NCI-H460 (cell line): ENCODE measurements at regions not wholly inside any gene's neighbourhood (a gene's known extent, or its start where the extent isn't known, plus 50 kb on each side); places are given as distances from the start of the nearest gene placed in this dataset.

Source experiments
- DNase-seq: peaks from one replicate; pipeline ENCODE4 v3.0.0-alpha.2; 2016; ENCODE audit warnings: low read depth; ENCODE audit errors: extremely low read depth

GRCh38 chr5:71982717-71983395 is 124.4 kb upstream of the MAP1B start:
- no peak for DNase-seq

- no peak for DNase-seq
Measured at GRCh38 chr5:71986101-71986500, 121.2 kb upstream of the MAP1B start.

- DNase-seq = no peak
Measured at GRCh38 chr5:71988808-71989207, 118.5 kb upstream of the MAP1B start.

DNA sequence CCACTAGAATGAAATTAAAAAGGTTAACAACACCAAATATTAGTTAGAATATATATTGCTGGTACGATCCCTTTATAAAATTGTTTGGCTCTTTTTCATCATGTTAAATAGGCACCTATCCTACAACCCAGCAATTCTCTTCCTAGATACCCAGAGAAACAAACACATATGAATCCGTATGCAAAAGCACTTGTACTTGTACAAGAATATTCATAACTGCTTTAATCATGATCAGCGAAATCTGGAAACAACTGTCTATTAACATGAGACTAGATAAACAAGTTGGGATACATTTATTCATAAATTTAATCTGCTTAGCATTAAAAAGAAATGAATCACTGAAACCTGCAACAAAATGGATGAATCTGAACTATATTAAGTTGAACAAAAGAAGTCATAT is 113.7 kb upstream of the MAP1B start:
- DNase-seq = no peak

DNA sequence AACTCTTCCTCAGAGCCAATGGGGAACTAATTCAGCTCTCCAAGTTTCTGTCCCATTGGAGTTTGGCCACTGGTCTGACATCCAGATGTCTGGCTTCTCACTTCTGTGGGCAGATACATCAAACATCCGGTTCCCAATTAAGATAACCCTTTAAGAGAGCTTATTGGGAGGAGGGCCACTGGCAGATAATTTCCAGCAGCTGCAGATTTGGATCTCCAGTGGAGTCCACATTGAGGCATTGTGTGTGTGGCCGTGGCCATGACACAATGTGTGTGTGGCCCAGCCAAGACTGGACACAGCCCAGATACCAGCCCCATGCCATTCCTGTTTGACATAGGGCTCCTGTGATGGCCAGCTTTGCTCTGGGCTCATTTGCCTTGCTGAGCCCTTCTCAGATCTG is 110.5 kb upstream of the MAP1B start:
- DNase-seq = no peak

GRCh38 chr5:71998746-71999145 is 108.5 kb upstream of the MAP1B start:
- DNase-seq = no peak

- DNase-seq = no peak
Measured at GRCh38 chr5:72000707-72001106, 106.6 kb upstream of the MAP1B start.

GRCh38 chr5:72005671-72006070 is 101.6 kb upstream of the MAP1B start:
- no peak for DNase-seq

GRCh38 chr5:72006361-72006760 is 100.9 kb upstream of the MAP1B start:
- DNase-seq = no peak

- no peak for DNase-seq
Measured at GRCh38 chr5:72007336-72008111, 99.8 kb upstream of the MAP1B start.

DNA sequence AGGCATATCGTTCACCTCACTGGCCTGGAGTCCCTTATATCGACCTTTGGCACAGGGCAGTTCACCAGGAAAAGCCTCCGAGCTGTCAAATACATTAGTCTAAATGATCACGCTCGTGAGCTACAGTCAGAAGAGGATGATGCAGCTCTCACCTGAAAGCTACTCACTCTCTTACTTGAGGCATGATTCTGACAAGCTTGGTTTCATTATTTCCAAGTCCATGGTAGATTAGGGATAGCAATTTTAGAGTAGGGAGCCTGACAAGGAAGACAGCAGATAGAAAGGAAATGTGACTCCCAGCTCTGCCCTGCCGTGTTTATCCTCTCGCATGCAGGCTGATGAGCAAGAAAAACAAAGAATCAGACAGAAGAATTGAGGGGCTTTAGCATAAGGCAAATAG is 98.0 kb upstream of the MAP1B start:
- DNase-seq = no peak

- DNase-seq = no peak
Measured at GRCh38 chr5:72010430-72010829, 96.8 kb upstream of the MAP1B start.

DNA sequence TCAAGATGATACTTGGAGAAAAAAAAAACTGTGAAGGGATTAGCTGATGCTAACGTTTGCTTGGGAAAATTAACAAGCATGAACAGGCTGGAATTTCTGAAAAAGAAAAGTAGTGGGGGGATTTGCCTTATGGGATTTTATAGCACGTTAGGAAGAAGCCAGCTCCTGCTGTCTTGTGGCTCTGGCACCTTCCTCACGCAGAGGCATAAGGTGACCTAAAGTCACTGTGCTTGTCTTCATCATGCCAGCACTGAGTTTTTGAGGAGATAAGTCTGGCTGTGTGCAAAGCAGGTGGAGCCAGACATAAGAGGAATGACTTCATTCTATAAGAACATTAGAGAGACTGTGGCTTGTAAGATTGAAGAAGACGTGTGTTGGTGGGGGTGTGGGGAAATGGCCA is 94.4 kb upstream of the MAP1B start:
- no peak for DNase-seq

DNA sequence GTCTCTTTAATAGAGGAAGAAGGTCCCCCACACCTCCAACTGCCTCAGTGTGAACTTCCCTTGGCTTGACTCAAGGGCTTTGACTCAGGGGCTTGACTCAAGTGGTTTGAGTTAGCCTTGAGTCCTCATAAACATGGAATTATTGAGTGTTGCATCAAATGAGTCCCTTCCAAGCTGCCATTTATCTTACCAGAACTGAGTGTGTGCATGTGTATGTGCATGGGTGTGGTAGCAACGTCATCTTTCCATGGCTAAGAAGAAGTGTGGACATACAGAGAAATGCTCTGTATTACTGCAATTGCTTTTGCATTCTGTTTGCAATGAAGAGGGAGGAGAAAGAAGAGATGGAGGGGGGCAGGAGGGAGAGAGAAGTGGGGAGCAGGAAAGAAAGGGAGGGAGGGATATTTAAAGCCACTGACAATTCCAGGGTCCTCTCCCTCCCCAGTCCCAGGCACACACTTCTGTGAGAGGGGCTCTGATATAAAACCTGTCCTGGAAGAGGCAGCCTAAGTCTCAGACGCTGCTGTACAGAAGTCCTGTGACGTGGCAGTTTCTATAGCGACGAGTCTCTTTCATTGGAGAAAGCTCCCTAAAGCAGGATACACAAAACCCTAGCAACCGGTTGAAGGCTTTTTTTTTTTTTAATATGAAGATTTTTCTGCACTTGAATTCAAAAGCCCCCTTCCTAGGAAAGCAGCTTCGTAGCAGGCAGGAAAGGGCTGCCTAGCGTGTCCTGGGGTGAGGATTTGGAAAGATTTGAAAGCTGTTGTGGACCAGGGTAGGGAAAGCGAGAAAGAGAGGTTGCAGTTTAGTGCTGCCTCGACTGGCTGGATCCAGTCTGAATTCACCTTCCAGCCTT is 93.3 kb upstream of the MAP1B start:
- DNase-seq = no peak

DNA sequence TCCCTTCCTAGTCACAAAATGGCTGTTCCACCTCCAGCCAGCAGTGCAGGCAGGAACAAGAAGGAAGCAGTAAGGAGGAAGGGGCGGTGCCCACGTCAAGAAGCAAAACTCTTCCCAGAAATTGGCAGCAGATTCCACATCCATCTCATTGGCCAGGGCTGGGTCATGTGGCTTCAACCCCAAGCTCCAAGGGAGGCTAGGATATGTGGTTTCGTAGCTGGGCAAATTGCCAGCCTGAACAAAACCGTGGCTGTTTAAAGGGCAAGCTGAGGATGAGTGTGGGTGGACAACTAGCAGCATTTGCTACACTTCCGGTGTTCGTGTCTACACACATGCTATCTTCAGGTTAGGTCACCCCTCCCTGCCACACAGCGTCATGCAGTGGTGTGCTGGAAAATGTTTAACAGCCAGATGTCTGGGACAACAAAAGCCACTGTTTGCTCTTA is 92.1 kb upstream of the MAP1B start:
- peak; percentile 38 for DNase-seq

GRCh38 chr5:72018143-72018803 is 89.0 kb upstream of the MAP1B start:
- peak; percentile 46 for DNase-seq

GRCh38 chr5:72020161-72020983 is 86.9 kb upstream of the MAP1B start:
- DNase-seq = no peak

DNA sequence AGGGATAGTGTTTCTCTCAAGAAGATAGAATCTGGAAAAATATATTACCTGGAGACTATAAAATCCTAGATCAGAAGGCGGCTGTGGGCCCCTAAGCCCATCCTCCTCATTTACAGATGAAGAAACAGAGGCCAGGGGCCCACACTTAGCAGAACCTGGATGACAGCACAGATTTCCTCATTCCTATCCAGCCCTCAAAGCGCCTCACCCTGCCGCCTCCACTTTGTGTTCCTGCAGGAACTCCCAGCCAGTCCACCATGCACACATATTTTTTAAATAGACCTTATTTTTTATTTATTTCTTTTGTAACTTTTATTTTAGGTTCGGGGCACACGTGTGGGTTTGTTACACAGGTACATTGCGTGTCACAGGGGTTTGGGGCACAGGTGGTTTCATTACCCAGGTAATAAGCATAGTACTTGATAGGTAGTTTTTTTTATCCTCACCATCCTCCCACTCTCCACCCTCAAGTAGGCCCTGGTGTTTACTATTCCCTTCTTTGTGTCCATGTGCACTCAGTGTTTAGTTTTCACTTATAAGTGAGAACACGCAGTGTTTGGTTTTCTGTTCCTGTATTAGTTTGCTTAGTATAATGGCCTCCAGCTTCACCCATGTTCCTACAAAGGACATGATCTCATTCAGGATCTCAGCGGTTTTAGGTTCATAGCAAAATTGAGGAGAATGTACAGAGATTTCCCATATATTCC is 85.5 kb upstream of the MAP1B start:
- no peak for DNase-seq

GRCh38 chr5:72028382-72028781 is 78.9 kb upstream of the MAP1B start:
- DNase-seq = no peak
